Sigmoid colon (tissue), 6 donors: ENCODE measurements at regions not wholly inside any gene's neighbourhood (a gene's known extent, or its start where the extent isn't known, plus 50 kb on each side); places are given as distances from the start of the nearest gene placed in this dataset.

ENCODE experiments used
- DNase-seq: peaks from one replicate; pipeline ENCODE4 v3.0.0-alpha.2; 2019
- H3K27ac ChIP-seq, 4 donors: fragments of 200-600 bp; sonication (generic); one replicate each; pipeline ENCODE4 v1.5.1; 2016 to 2019; ENCODE audit warnings: mild to moderate bottlenecking in 1 of 4
- H3K27me3 ChIP-seq, 3 donors: fragments of 200-600 bp; sonication (generic); one replicate each; pipeline ENCODE4 v1.5.1; 2019; ENCODE audit warnings: mild to moderate bottlenecking in 1 of 3
- H3K36me3 ChIP-seq, 4 donors: fragments of 200-600 bp; sonication (generic); one replicate each; pipeline ENCODE4 v1.5.1; 2016 to 2019
- H3K4me1 ChIP-seq, 4 donors: fragments of 200-600 bp; sonication (generic); one replicate each; pipeline ENCODE4 v1.5.1; 2017 to 2019
- H3K4me3 ChIP-seq, 4 donors: fragments of 200-600 bp; sonication (generic); one replicate each; pipeline ENCODE4 v1.5.1; 2017 to 2019; ENCODE audit warnings: mild to moderate bottlenecking in 2 of 4, moderate library complexity in 1 of 4
- H3K9me3 ChIP-seq, 4 donors: fragments of 200-600 bp in 3 of 4; sonication (generic) in 3 of 4; one replicate each; pipeline versions ENCODE4 v1.5.1 to v1.6.1; 2013 to 2019
- CTCF ChIP-seq, 4 experiments: fragments of 450-650 bp in 3 of 4; fragments of 200-600 bp in 1 of 4; IDR thresholded peaks; one replicate each; pipeline ENCODE4 v1.5.1; 2016 to 2019; ENCODE audit warnings: antibody characterized with exemption in 4 of 4, mild to moderate bottlenecking in 3 of 4, moderate library complexity in 2 of 4
- EP300 ChIP-seq, 4 donors: sonication (generic); formaldehyde crosslinking; IDR thresholded peaks; one replicate each; pipeline ENCODE4 v1.6.1; 2017; ENCODE audit warnings: antibody characterized with exemption in 4 of 4
- POLR2A ChIP-seq, 2 donors: fragments of 450-650 bp; IDR thresholded peaks; one replicate each; pipeline ENCODE4 v1.6.1; 2016; ENCODE audit warnings: antibody characterized with exemption in 2 of 2, mild to moderate bottlenecking in 2 of 2, moderate library complexity in 2 of 2
- POLR2AphosphoS5 ChIP-seq, 4 donors: sonication (generic); formaldehyde crosslinking; IDR thresholded peaks; one replicate each; pipeline ENCODE4 v1.6.1; 2017; ENCODE audit warnings: antibody characterized with exemption in 4 of 4
- WGBS, 2 donors: extraction: QIAGEN DNeasy Blood & Tissue Kit; methylation state at CpG; one replicate each; pipeline ENCODE4 v1.1.7; 2013; 5-methylcytosine and 5-hydroxymethylcytosine counted together
- intact Hi-C: fragments of 100-400 bp; cut with DNase I; formaldehyde crosslinking; loops from one replicate; pipeline ENCODE4 v1.15.1; 2023
- donor health status: healthy with polysubstance abuse.
- donor health status: healthy.

DNA sequence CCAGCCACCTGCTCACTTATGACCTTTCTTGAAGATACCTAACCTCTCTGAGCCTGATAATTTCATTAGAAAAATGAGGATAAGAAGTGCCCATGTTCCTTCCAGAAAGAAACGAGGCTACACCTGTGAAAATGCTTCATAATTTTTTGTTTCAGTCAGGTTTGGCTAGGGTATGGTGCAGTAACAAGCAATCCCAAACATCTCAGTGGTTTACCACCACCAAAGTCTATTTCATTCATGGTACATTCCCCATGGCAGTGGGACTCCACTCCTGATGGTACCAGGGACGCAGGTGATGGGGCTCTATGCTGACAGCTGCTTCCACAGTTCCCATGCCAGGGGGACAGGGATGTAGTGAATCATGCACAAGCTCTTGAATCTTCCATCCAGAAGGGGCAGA lies 147.6 kb upstream of the CES5A start:
- Histone ChIP-seq H3K4me1 (no peaks in the 10 kb centered on the region), H3K27ac (no peak overlapping the region), H3K4me3 (no peak overlapping the region), H3K27me3 (no peaks in the 10 kb centered on the region), H3K9me3 (peaks cover 0 to 2% (median 0%) of the 10 kb centered on the region in 4 donors), H3K36me3 (no peaks in the 10 kb centered on the region)
- no peak for DNase-seq
- intact Hi-C loops: no loop called here
- WGBS, 2 donors: 34 to 63% methylated on average over 2 of the region's 2 CpGs
- TF ChIP-seq POLR2AphosphoS5 (IDR thresholded peaks at IDR 0.05) (no peak), EP300 (IDR thresholded peaks at IDR 0.05) (no peak), POLR2A (IDR thresholded peaks at IDR 0.05) (no peak), CTCF (IDR thresholded peaks at IDR 0.05) (no peak)

DNA sequence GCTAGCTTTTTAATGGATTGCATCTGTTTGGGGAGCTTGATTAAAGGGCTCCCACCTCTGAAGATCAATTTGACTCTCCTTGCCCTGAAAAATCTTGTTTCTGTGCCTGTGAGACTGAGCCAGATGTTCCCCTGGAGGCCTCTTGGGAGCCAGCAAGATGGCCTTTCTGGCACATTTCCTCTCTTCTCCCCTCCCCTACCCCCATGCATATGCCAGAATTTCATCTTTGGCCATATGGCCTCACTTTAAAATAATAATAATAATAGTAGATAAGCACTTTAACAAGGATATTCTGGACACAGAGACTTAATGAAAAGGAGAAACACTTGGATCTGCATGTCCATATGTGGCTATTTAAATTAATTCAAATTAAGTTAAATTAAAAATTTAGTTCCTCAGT lies 144.1 kb upstream of the CES5A start:
- Histone ChIP-seq H3K27ac (no peak overlapping the region), H3K36me3 (no peaks in the 10 kb centered on the region), H3K4me3 (no peak overlapping the region), H3K9me3 (peaks cover 0 to 2% (median 0%) of the 10 kb centered on the region in 4 donors), H3K27me3 (no peaks in the 10 kb centered on the region), H3K4me1 (no peaks in the 10 kb centered on the region)
- no peak for DNase-seq
- no peak for TF ChIP-seq CTCF (IDR thresholded peaks at IDR 0.05)
- no peak for TF ChIP-seq EP300 (IDR thresholded peaks at IDR 0.05)
- TF ChIP-seq POLR2AphosphoS5 (IDR thresholded peaks at IDR 0.05): no peak
- TF ChIP-seq POLR2A (IDR thresholded peaks at IDR 0.05): no peak
- intact Hi-C loops: no loop called here

- H3K9me3 ChIP-seq: no peaks in the 10 kb centered on the region
- DNase-seq: no peak
- TF ChIP-seq EP300 (IDR thresholded peaks at IDR 0.05) (no peak), POLR2A (IDR thresholded peaks at IDR 0.05) (no peak), POLR2AphosphoS5 (IDR thresholded peaks at IDR 0.05) (no peak), CTCF (IDR thresholded peaks at IDR 0.05) (no peak)
- no peak overlapping the region for H3K4me3 ChIP-seq
- WGBS, 2 donors: 24 to 27% methylated on average over 6 of the region's 6 CpGs
- H3K36me3 ChIP-seq: no peaks in the 10 kb centered on the region
- H3K4me1 ChIP-seq: no peaks in the 10 kb centered on the region
- intact Hi-C loops: no loop called here
- H3K27ac ChIP-seq: no peak overlapping the region
- no peaks in the 10 kb centered on the region for H3K27me3 ChIP-seq
Measured at GRCh38 chr16:56013962-56014552, 138.9 kb upstream of the CES5A start.

- 72 to 73% methylated on average over 3 of the region's 3 CpGs for WGBS, 2 donors
- H3K27ac ChIP-seq: no peak overlapping the region
Measured at GRCh38 chr16:56012482-56012811, 137.3 kb upstream of the CES5A start.

More at GRCh38 chr16:56012482-56012811, 137.3 kb upstream of the CES5A start:
- DNase-seq: no peak
- TF ChIP-seq EP300 (IDR thresholded peaks at IDR 0.05) (no peak), POLR2AphosphoS5 (IDR thresholded peaks at IDR 0.05) (no peak), POLR2A (IDR thresholded peaks at IDR 0.05) (no peak), CTCF (IDR thresholded peaks at IDR 0.05) (no peak)
- intact Hi-C loops: no loop called here
- no peaks in the 10 kb centered on the region for H3K27me3 ChIP-seq
- no peaks in the 10 kb centered on the region for H3K36me3 ChIP-seq
- no peak overlapping the region for H3K4me3 ChIP-seq
- no peaks in the 10 kb centered on the region for H3K4me1 ChIP-seq
- no peaks in the 10 kb centered on the region for H3K9me3 ChIP-seq
